Activated CD4-positive, alpha-beta T cell treated with anti-CD3 and anti-CD28 coated beads, Interleukin-2, amount 10 ng/mL, durations not matched to agents 7 days and 5 days (primary cell): ENCODE measurements at regions not wholly inside any gene's neighbourhood (a gene's known extent, or its start where the extent isn't known, plus 50 kb on each side); places are given as distances from the start of the nearest gene placed in this dataset.
A peak's percentile ranks its signal among the peaks of the same experiment; 100 is the strongest.

ENCODE experiments used
- CTCF ChIA-PET: fragments of 350-600 bp; sonication (Branson Sonifier 250); formaldehyde crosslinking; loops from one replicate; lab custom pipeline; 2021; ENCODE audit warnings: antibody characterized with exemption; lab: Charles Lee
- POLR2A ChIA-PET: fragments of 350-600 bp; sonication (Branson Sonifier 250); formaldehyde crosslinking; loops from one replicate; lab custom pipeline; 2021; ENCODE audit warnings: antibody characterized with exemption; lab: Charles Lee
- DNase-seq: peaks from one replicate; pipeline ENCODE4 v3.0.0-alpha.2; 2020
- H3K27ac Mint-ChIP-seq: one replicate; pipeline ENCODE4 v1.8.0; 2021; ENCODE audit warnings: mild to moderate bottlenecking, moderate library complexity, mixed read lengths
- H3K27me3 Mint-ChIP-seq: one replicate; pipeline ENCODE4 v1.8.0; 2021; ENCODE audit warnings: mixed read lengths
- H3K36me3 Mint-ChIP-seq: one replicate; pipeline ENCODE4 v1.8.0; 2021; ENCODE audit warnings: low read depth, mixed read lengths
- H3K4me1 Mint-ChIP-seq: one replicate; pipeline ENCODE4 v1.8.0; 2021; ENCODE audit warnings: mixed read lengths
- H3K4me3 Mint-ChIP-seq: one replicate; pipeline ENCODE4 v1.8.0; 2021; ENCODE audit warnings: mild to moderate bottlenecking, moderate library complexity, mixed read lengths
- H3K9me3 Mint-ChIP-seq: one replicate; pipeline ENCODE4 v1.8.0; 2021; ENCODE audit warnings: mixed read lengths

DNA sequence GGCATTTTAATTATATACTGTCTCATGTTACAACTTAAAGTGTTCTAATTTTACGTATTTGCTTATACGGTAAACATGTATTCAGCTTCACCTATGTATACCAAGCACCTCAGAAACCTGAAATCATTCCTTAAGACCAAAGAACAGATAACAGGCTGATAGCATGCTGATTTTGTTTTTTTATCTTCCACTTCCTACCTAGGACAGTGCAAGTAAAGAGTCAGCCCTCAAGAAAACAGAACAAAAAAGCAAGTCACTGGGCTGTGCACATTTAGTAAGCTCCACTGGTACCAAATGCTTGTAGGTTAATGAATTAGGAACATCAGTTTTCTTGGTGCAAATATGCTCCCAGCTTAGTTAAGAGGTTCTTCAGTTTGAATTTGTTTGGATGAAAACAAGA, 611.3 kb downstream of the VRK1 start:
- peak overlapping the region; percentile 49 for H3K4me3 Mint-ChIP-seq
- H3K27ac Mint-ChIP-seq: peak overlapping the region; percentile 91
- H3K27me3 Mint-ChIP-seq: no peaks in the 10 kb centered on the region
- peaks cover 4% of the 10 kb centered on the region for H3K4me1 Mint-ChIP-seq
- CTCF ChIA-PET: no interaction called here
- H3K36me3 Mint-ChIP-seq: peaks cover 1% of the 10 kb centered on the region
- H3K9me3 Mint-ChIP-seq: no peaks in the 10 kb centered on the region
- POLR2A ChIA-PET: interaction anchor here (0.5 to 0.7 kb wide), 2 partner anchors 49 to 729 kb away, joined by 3 read pairs; no protein-coding TSS in a partner anchor
- DNase-seq: no peak

DNA sequence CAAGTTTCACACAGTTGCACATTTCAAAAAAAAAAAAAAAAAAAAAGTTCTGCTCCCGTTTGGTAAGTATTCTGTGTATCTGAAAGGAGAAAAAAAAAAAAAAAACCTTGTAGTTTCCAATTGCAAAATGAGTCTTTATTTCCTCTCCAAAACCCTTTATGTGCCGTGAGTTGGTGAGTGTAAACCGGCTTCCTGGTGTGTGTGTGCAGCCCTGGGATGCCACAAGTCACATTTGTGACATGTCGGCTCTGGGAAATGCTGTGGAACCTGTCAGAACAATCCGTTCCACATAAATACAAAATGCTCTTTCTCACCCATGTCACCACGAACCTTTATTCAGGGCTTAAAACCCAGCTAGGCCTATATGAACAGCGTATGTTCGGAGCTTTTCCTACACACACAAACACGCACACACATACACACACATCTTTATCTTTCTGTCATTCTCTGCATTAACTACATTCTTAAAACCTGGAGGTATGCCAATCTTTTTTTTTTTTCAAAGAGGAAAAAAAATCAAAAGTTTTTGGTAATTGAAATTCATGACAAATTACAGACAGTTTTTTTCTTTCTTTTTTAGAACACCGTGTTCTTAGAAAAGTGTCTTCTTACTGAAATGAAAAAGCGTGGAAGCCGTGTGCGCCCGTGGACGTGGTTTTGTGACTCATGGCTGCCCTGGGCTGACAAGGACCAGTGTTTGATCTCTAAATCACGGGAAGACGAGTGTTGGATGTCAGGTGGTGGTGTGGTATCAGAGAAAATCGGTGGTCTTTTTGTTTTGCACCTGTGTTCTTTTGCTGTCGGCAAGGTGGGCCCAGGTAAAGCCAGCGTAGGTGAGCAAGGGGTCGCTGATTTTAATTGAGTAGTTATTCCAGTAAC, 612.0 kb downstream of the VRK1 start:
- peak overlapping the region; percentile 49 for H3K4me3 Mint-ChIP-seq
- H3K36me3 Mint-ChIP-seq: peaks cover 1% of the 10 kb centered on the region
- peaks cover 3% of the 10 kb centered on the region for H3K27me3 Mint-ChIP-seq
- CTCF ChIA-PET: no interaction called here
- H3K4me1 Mint-ChIP-seq: peaks cover 4% of the 10 kb centered on the region
- no peaks in the 10 kb centered on the region for H3K9me3 Mint-ChIP-seq
- POLR2A ChIA-PET: interaction anchor here (0.7 kb wide), 1 partner anchor 728 kb away, joined by 3 read pairs; no protein-coding TSS in a partner anchor
- peak; percentile 53 for DNase-seq
- H3K27ac Mint-ChIP-seq: peak overlapping the region; percentile 91

DNA sequence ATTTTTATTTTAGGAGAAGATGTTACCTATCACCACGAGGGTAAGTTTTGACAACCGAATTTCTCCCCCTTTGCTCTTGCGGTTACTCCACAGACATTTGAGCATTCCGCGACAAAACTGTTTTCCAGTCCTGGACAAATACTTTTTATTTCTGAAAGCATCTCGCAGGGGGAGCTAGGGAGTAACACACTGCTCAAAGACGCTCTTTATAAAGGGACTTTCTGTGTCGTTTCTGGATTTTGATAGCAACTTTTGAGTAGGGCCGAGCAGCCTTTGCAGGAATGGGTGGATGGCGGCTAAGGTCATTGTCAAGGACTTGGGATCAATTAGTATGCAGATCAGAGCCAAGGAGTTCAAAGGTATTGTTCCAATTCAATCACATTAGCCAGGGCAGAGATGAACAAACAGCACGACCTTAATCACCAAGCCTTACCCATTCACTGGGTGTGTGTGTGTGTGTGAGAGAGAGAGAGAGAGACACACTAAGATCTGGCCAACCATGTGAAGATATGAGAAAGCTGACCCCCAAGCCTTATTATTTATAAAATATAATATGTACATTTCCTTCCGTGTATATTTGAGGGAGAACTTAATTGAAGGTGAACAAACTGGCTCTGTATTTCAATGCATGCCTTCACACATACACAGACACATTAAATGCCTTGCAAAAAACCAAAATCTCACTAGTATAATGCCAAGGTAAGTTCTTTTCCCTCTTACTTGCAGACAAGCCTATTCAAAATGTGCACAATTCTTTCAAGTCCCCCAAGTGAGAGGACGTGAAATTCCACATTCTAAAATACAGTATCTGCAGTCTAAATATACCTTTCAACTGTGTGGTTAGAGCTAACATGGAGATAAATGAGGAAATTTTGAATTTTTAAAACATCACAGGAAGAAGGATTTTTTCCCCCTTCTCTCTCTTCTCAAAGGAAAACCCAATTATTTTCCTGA, 613.8 kb downstream of the VRK1 start:
- Mint-ChIP-seq H3K4me3 (no peak overlapping the region), H3K4me1 (no peaks in the 10 kb centered on the region), H3K27ac (no peak overlapping the region), H3K36me3 (peaks cover 1% of the 10 kb centered on the region), H3K27me3 (peaks cover 3% of the 10 kb centered on the region), H3K9me3 (no peaks in the 10 kb centered on the region)
- CTCF ChIA-PET: interaction anchor here (1.0 kb wide), 1 partner anchor 407 kb away, joined by 3 read pairs; no protein-coding TSS in a partner anchor
- POLR2A ChIA-PET: no interaction called here
- DNase-seq: no peak

DNA sequence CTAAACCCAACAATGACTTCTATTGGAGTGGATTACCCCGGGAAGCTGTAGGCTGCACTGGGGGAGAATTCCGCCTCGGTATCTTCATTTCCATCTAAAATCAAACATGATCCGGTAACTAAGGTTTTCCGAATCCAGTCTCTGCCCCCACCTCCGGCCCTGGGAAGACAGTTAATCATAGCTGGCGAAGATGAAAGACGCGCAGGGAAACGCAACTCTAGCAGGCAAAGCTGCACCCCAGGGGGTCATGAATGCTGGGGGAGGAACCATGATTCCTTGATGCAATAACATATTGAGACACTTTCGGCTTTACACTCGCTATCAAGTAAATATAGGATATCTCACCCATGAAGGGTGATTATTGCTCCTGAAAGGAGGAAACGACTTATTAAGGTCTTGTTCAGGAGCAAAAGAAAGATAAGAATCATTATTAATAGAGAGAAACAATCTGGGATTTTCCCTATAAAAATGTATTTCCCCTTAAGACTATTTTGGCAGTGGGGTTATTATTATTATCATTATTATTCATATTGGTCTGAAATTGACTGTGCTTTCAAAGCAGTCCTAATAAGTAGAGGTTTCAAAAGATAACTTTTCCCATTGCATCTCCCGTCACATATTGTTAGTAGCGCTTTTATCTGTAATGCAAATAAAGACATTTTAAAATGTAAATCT, 614.9 kb downstream of the VRK1 start:
- peaks cover 4% of the 10 kb centered on the region for H3K27me3 Mint-ChIP-seq
- no peak for DNase-seq
- ChIA-PET POLR2A (no interaction called here), CTCF (interaction anchor here (1.0 kb wide), 1 partner anchor 406 kb away, joined by 3 read pairs; no protein-coding TSS in a partner anchor)
- no peak overlapping the region for H3K27ac Mint-ChIP-seq
- peaks cover 9% of the 10 kb centered on the region for H3K4me1 Mint-ChIP-seq
- peaks cover 1% of the 10 kb centered on the region for H3K36me3 Mint-ChIP-seq
- no peaks in the 10 kb centered on the region for H3K9me3 Mint-ChIP-seq
- no peak overlapping the region for H3K4me3 Mint-ChIP-seq

DNA sequence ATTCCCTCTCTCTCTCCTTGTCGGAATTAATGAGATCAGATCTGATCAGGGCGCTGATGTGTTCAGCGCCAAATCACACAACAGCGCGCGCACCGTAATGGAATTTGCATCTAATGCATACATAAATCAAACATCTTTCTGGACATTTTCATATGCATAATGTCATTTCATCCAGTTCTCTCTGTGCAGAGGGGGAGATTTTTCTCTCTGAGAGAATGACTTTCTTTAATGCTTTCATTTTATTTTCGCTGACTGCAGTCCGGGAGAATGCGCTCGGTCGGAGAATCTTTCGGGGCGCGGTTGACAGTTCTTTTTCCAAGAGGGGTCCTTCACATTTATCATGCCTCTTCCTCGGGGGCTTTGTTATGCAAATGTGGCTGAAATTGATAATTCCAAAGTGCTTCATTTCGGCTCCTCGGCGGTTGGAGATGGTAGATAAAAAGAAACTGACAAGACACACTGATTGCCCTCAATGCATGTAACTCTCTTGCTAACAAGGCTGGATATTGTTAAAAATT, 615.9 kb downstream of the VRK1 start:
- POLR2A ChIA-PET: no interaction called here

DNA sequence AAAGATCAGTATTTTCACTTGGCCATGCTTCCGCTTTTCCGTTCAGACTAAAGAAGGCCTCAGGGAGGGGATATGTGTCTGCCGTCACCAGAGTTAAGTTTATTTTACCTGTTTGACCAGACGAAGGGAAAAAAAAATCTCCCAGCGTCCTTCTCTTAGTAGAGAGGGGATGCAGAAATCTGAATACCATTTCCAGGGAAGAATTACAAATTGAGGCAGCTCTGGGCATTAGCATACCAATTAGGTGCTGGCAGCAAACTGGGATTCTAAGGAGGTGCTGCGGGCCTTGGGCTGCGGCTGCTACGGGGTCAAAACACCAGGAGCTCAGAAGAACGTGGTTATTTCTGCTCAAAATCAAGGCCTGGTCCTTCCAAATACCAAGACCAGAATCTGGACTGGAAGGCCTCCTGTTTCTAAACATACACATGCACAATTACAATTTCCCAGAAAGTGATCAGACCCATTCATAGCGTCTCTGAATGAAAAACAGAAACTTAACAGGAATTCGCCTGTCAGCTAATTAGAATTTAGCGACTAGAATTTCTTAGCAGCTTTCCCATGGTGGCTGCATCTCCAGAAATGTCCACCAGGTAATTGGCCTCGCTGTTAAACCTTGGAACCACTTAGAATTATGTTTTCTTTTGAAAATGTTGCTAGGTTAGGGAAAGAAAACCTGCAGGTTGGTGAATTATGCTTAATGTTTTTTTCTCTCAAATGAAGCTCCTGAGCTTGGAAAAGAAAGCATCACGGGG, 617.0 kb downstream of the VRK1 start:
- Mint-ChIP-seq H3K4me1 (peaks cover 15% of the 10 kb centered on the region), H3K27me3 (peaks cover 4% of the 10 kb centered on the region), H3K36me3 (peaks cover 1% of the 10 kb centered on the region), H3K9me3 (no peaks in the 10 kb centered on the region), H3K4me3 (no peak overlapping the region), H3K27ac (no peak overlapping the region)
- DNase-seq: no peak
- CTCF ChIA-PET: interaction anchor here (0.6 to 0.8 kb wide), 2 partner anchors 15 to 791 kb away, joined by 3 to 5 read pairs; no protein-coding TSS in a partner anchor
- POLR2A ChIA-PET: no interaction called here

More for the DNA sequence above, 615.9 kb downstream of the VRK1 start:
- peaks cover 4% of the 10 kb centered on the region for H3K27me3 Mint-ChIP-seq
- H3K4me3 Mint-ChIP-seq: no peak overlapping the region
- CTCF ChIA-PET: no interaction called here
- peaks cover 15% of the 10 kb centered on the region for H3K4me1 Mint-ChIP-seq
- peaks cover 1% of the 10 kb centered on the region for H3K36me3 Mint-ChIP-seq
- no peak for DNase-seq
- H3K27ac Mint-ChIP-seq: no peak overlapping the region
- H3K9me3 Mint-ChIP-seq: no peaks in the 10 kb centered on the region

DNA sequence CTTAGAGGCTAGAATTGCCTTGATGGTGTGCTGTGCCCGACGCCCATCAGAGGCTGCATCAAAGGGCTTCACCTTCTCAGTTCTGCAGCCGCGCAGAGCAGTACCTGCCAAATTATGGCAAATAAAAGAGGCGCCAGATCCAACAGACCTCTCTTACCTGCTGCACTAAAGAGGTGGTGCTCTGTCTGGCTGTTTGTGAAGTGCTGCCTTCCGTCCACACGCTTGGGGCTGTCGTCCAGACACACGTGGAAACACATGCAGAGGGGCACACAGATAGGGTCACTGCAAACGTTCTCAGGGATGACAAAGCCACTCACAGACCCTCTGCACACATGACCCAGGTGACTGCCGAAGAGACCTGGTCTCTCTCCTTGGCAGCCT, 617.5 kb downstream of the VRK1 start:
- CTCF ChIA-PET: interaction anchor here (0.8 to 1.0 kb wide), 2 partner anchors 14 to 16 kb away, joined by 3 read pairs; no protein-coding TSS in a partner anchor

DNA sequence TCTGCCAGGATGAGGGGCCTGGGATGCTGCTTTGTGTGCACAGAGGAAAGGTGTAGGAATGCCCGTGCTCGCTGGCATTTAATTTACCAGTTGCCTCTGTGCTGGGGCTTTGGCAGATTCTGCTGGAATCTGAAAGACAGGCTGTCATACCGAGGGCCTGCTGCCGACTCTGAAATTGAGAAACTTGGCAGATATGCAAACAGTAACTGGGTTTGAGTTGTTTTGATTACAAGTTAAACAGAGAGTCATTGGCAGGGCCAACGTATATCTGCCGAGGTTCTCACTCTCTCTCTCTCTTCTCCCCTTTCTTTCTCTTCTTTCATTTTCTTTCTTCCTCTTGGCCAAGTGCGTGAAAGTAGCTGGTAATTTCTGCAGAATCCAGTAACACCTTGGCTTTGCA, 618.7 kb downstream of the VRK1 start:
- Mint-ChIP-seq H3K4me1 (peaks cover 15% of the 10 kb centered on the region), H3K4me3 (no peak overlapping the region)

More for the DNA sequence above, 617.5 kb downstream of the VRK1 start:
- POLR2A ChIA-PET: no interaction called here
- peaks cover 4% of the 10 kb centered on the region for H3K27me3 Mint-ChIP-seq
- DNase-seq: no peak
- no peak overlapping the region for H3K27ac Mint-ChIP-seq
- H3K4me1 Mint-ChIP-seq: peaks cover 15% of the 10 kb centered on the region
- H3K4me3 Mint-ChIP-seq: no peak overlapping the region
- no peaks in the 10 kb centered on the region for H3K9me3 Mint-ChIP-seq
- no peaks in the 10 kb centered on the region for H3K36me3 Mint-ChIP-seq

DNA sequence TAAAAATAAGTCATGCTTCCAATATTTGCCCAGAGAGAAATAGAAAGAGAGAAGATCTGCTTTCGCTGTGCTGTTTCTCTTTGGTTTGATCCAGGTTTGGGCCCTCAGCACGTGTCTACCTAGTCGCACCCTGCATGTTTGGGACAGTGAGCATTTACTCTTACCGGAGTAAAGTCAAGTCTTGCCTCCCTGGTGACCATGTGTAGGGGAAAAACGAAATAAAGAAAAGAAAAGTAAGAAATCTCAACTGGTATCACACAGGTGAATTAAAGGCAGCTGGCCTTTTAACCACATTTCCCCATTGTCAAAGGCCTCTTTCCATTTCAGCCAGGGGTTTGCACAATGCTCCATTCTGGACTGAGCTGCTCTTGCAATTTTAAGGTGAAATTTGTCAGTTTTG, 619.4 kb downstream of the VRK1 start:
- POLR2A ChIA-PET: no interaction called here
- Mint-ChIP-seq H3K4me3 (no peak overlapping the region), H3K27me3 (peaks cover 4% of the 10 kb centered on the region), H3K9me3 (no peaks in the 10 kb centered on the region), H3K4me1 (peaks cover 15% of the 10 kb centered on the region), H3K36me3 (no peaks in the 10 kb centered on the region), H3K27ac (no peak overlapping the region)
- no peak for DNase-seq
- CTCF ChIA-PET: interaction anchor here (1.6 kb wide), 1 partner anchor 54 kb away, joined by 3 read pairs; no protein-coding TSS in a partner anchor

More for the DNA sequence above, 618.7 kb downstream of the VRK1 start:
- Mint-ChIP-seq H3K9me3 (no peaks in the 10 kb centered on the region), H3K36me3 (no peaks in the 10 kb centered on the region), H3K27me3 (peaks cover 4% of the 10 kb centered on the region), H3K27ac (no peak overlapping the region)
- POLR2A ChIA-PET: no interaction called here
- CTCF ChIA-PET: interaction anchor here (1.0 kb wide), 1 partner anchor 15 kb away, joined by 3 read pairs; no protein-coding TSS in a partner anchor
- no peak for DNase-seq

DNA sequence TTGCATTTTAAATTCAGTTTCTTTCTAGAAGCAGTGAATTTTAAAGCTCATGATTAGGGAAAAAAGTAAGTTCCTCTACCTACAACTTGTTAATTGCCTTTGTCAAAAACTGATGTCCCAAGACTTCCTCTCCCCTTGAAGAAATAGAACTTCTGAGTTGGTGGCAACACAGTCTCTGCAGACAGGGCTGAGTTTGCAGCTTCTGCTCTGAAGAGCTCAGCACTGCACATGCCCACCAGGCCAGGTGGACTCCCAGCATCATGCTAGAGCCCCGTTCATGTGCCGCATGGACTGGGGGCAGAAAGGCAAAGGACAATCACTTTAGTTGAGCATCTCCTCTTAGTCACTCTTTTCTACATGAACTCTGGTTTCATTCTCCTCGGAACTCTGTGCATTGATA, 620.1 kb downstream of the VRK1 start:
- Mint-ChIP-seq H3K9me3 (no peaks in the 10 kb centered on the region), H3K4me1 (peaks cover 15% of the 10 kb centered on the region), H3K27me3 (peaks cover 4% of the 10 kb centered on the region), H3K27ac (no peak overlapping the region), H3K4me3 (no peak overlapping the region), H3K36me3 (no peaks in the 10 kb centered on the region)
- CTCF ChIA-PET: interaction anchor here (0.6 to 1.6 kb wide), 3 partner anchors 29 to 203 kb away, joined by 3 read pairs; no protein-coding TSS in a partner anchor
- POLR2A ChIA-PET: no interaction called here
- DNase-seq: no peak

DNA sequence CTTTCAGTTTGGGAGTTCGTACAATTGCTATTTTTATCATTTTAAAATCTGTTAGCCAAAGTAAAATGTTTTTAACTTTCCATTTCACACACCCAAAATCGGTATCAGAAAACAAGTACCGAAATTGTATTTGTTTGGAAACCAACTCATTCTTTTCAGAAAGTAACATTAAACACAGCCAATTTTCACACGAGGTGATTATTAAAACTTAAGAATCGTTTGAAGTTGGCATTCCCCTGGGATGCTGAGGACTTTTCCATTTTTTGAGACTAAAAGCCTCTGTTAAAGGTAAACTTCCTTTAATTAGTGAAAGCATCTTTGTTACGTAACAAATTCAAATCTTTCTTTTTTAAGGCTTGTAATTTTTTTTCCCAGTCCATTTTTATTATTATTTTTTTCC, 623.0 kb downstream of the VRK1 start:
- peaks cover 2% of the 10 kb centered on the region for H3K27me3 Mint-ChIP-seq
- ChIA-PET CTCF (no interaction called here), POLR2A (no interaction called here)
- H3K4me1 Mint-ChIP-seq: peaks cover 15% of the 10 kb centered on the region
- no peak overlapping the region for H3K27ac Mint-ChIP-seq
- H3K4me3 Mint-ChIP-seq: no peak overlapping the region
- no peaks in the 10 kb centered on the region for H3K9me3 Mint-ChIP-seq
- H3K36me3 Mint-ChIP-seq: no peaks in the 10 kb centered on the region
- no peak for DNase-seq
